ENCODE measurements at regions not wholly inside any gene's neighbourhood (a gene's known extent, or its start where the extent isn't known, plus 50 kb on each side); places are given as distances from the start of the nearest gene placed in this dataset.

GRCh38 chr4:31674313-31674947 lies 954.3 kb downstream of the PCDH7 start:
- no peak for DNase-seq (ENCODE audit: low spot score)
- peak; percentile 23 for TF ChIP-seq CTCF (IDR thresholded peaks at IDR 0.05)
- Histone ChIP-seq H3K27ac (no peak overlapping the region), H3K4me3 (no peak overlapping the region)

GRCh38 chr4:31678356-31678755 lies 958.2 kb downstream of the PCDH7 start:
- TF ChIP-seq CTCF (IDR thresholded peaks at IDR 0.05): no peak
- no peak overlapping the region for H3K27ac ChIP-seq
- DNase-seq (ENCODE audit: low spot score): no peak
- H3K4me3 ChIP-seq: no peak overlapping the region

GRCh38 chr4:31682796-31683195 lies 962.6 kb downstream of the PCDH7 start:
- TF ChIP-seq CTCF (IDR thresholded peaks at IDR 0.05): no peak
- Histone ChIP-seq H3K4me3 (no peak overlapping the region), H3K27ac (no peak overlapping the region)
- no peak for DNase-seq (ENCODE audit: low spot score)

- TF ChIP-seq CTCF (IDR thresholded peaks at IDR 0.05): no peak
- Histone ChIP-seq H3K4me3 (no peak overlapping the region), H3K27ac (no peak overlapping the region)
- DNase-seq (ENCODE audit: low spot score): no peak
These were observed 967.7 kb downstream of the PCDH7 start for GRCh38 chr4:31687717-31688342.

- Histone ChIP-seq H3K27ac (no peak overlapping the region), H3K4me3 (no peak overlapping the region)
- DNase-seq (ENCODE audit: low spot score): no peak
- TF ChIP-seq CTCF (IDR thresholded peaks at IDR 0.05): no peak
These were observed 972.3 kb downstream of the PCDH7 start for GRCh38 chr4:31692399-31692940.

- no peak for TF ChIP-seq CTCF (IDR thresholded peaks at IDR 0.05)
- Histone ChIP-seq H3K4me3 (no peak overlapping the region), H3K27ac (no peak overlapping the region)
- no peak for DNase-seq (ENCODE audit: low spot score)
These were observed 981.1 kb downstream of the PCDH7 start for GRCh38 chr4:31701256-31701655.

- TF ChIP-seq CTCF (IDR thresholded peaks at IDR 0.05): no peak
- H3K27ac ChIP-seq: no peak overlapping the region
- DNase-seq (ENCODE audit: low spot score): no peak
- H3K4me3 ChIP-seq: no peak overlapping the region
These were observed 982.2 kb downstream of the PCDH7 start for GRCh38 chr4:31702326-31702725.
